ENCODE measurements at regions not wholly inside any gene's neighbourhood (a gene's known extent, or its start where the extent isn't known, plus 50 kb on each side); places are given as distances from the start of the nearest gene placed in this dataset.

GRCh38 chr21:35482096-35482495 lies 433.0 kb upstream of the RUNX1 start:
- TF ChIP-seq CTCF (IDR thresholded peaks at IDR 0.05) = no peak
- no peak for TF ChIP-seq POLR2A (IDR thresholded peaks at IDR 0.05)

Measured in thyroid gland (tissue), 4 donors.